GM19023 (cell line): ENCODE measurements at regions not wholly inside any gene's neighbourhood (a gene's known extent, or its start where the extent isn't known, plus 50 kb on each side); places are given as distances from the start of the nearest gene placed in this dataset.

Experiments used
- ATAC-seq: cut with Tn5 transposase; IDR thresholded peaks from one replicate; pipeline ENCODE4 v1.9.1; 2021; ENCODE audit warnings: mild to moderate bottlenecking, moderate library complexity; ENCODE audit not compliant: unreplicated experiment

GRCh38 chr2:64398516-64399129, 55.3 kb upstream of the LGALSL start:
- no peak for ATAC-seq

- ATAC-seq: no peak
Measured at GRCh38 chr2:64399521-64399920, 54.4 kb upstream of the LGALSL start.

GRCh38 chr2:64400105-64400728, 53.7 kb upstream of the LGALSL start:
- no peak for ATAC-seq

- ATAC-seq: no peak
Measured at GRCh38 chr2:64400733-64401528, 53.0 kb upstream of the LGALSL start.

- no peak for ATAC-seq
Measured at GRCh38 chr2:64401529-64401880, 52.5 kb upstream of the LGALSL start.

GRCh38 chr2:64402876-64403275, 51.1 kb upstream of the LGALSL start:
- no peak for ATAC-seq

- no peak for ATAC-seq
Measured at GRCh38 chr2:64403426-64403825, 50.5 kb upstream of the LGALSL start.

GRCh38 chr2:64404002-64404731, 49.8 kb upstream of the LGALSL start:
- ATAC-seq: no peak
